Activated gamma-delta T cell treated with anti-CD3 and anti-CD28 coated beads, Interleukin-2, amount 50 U/mL, for 16 hours (primary cell): ENCODE measurements at regions not wholly inside any gene's neighbourhood (a gene's known extent, or its start where the extent isn't known, plus 50 kb on each side); places are given as distances from the start of the nearest gene placed in this dataset.

ENCODE experiments used
- DNase-seq: peaks from one replicate; pipeline ENCODE4 v3.0.0-alpha.2; 2020; ENCODE audit warnings: low read depth

GRCh38 chr3:72322264-72322976, 525.8 kb downstream of the SHQ1 start:
- DNase-seq, result no peak

- no peak for DNase-seq
Observed at GRCh38 chr3:72320955-72321303, 527.3 kb downstream of the SHQ1 start.

- no peak for DNase-seq
Observed at GRCh38 chr3:72320095-72320954, 527.9 kb downstream of the SHQ1 start.

- no peak for DNase-seq
Observed at GRCh38 chr3:72319194-72320094, 528.8 kb downstream of the SHQ1 start.

GRCh38 chr3:72318504-72319193, 529.6 kb downstream of the SHQ1 start:
- DNase-seq, result no peak

- DNase-seq, result no peak
Observed at GRCh38 chr3:72317491-72317890, 530.8 kb downstream of the SHQ1 start.

GRCh38 chr3:72316501-72317279, 531.6 kb downstream of the SHQ1 start:
- DNase-seq, result no peak

GRCh38 chr3:72313308-72313707, 528.4 kb upstream of the PROK2 start:
- no peak for DNase-seq

GRCh38 chr3:72312339-72312738, 527.4 kb upstream of the PROK2 start:
- DNase-seq, result no peak

GRCh38 chr3:72311425-72311824, 526.5 kb upstream of the PROK2 start:
- no peak for DNase-seq

- DNase-seq, result no peak
Observed at GRCh38 chr3:72310419-72311380, 525.8 kb upstream of the PROK2 start.

GRCh38 chr3:72309661-72310418, 524.9 kb upstream of the PROK2 start:
- DNase-seq, result no peak

GRCh38 chr3:72308641-72309040, 523.7 kb upstream of the PROK2 start:
- DNase-seq, result no peak

- no peak for DNase-seq
Observed at GRCh38 chr3:72307438-72308115, 522.6 kb upstream of the PROK2 start.

- no peak for DNase-seq
Observed at GRCh38 chr3:72306800-72307341, 521.9 kb upstream of the PROK2 start.

GRCh38 chr3:72303926-72304325, 519.0 kb upstream of the PROK2 start:
- no peak for DNase-seq

- DNase-seq, result no peak
Observed at GRCh38 chr3:72301779-72302178, 516.8 kb upstream of the PROK2 start.

- no peak for DNase-seq
Observed at GRCh38 chr3:72300621-72301020, 515.7 kb upstream of the PROK2 start.
